ENCODE measurements at regions not wholly inside any gene's neighbourhood (a gene's known extent, or its start where the extent isn't known, plus 50 kb on each side); places are given as distances from the start of the nearest gene placed in this dataset.
A peak's percentile ranks its signal among the peaks of the same experiment; 100 is the strongest.

DNA sequence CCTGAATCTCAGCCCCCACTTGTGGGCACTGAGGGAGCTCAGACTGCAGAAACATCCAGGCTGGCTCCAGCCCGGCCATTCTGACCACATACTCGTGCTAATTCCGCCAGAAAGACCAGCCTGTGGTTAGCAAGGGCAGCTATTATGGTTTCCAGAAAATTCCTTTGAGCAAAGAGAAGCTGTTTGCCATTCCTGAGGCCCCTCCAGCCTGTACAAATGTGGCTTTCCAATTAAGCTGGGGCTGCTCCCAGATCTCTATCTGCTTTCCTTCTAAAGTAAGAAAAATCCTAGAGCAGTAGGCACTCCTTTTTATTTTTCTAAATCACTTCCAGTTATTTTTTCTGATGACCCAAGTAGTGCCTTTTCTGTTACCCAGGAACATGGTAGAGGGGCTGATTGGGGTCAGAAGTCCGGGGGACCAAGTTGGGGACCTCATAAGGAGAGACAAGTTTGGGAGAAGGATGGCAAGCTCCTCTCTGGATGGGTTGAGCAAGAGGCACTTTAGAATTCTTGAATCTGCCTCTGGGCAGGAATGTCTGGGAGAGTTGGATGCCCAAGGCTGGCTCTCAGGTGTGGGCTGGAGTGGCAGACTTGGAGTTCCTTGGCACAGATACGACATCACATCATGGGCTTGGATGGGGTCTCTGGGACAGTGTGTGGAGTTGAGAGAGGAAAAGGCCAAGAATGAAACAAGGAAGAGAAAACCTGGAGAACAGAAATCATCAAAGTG is 83.3 kb upstream of the TNRC6C start:
- DNase-seq: no peak

DNA sequence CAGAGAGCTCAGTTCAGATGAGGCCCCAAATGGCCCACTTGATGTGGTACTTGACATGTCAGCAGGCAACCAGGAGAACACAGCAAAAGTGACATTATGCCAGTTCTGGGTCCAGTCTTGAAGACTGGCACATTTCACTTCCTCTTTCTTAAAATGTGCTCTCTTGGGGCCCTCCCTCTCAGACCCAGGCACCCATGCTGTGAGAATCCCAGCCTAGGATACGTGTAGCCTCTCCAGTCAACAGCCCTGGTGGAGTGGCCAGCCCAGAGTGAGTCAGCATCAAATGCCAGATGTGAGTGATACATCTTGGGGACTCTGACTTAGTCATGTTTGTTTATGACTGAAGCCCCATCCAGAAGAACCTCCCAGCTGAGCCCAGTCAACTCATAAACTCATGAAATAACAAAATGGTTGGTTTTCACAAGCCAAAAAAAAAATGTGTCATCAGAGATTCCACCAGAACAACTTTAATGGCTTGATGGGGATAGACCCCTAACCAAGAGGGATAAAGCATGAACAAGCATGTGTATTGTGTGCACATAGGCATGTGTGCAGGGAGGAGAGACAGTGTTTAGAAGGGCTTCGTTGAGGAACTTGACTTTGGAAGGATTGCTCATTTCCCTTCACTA is 82.5 kb upstream of the TNRC6C start:
- no peak for DNase-seq

DNA sequence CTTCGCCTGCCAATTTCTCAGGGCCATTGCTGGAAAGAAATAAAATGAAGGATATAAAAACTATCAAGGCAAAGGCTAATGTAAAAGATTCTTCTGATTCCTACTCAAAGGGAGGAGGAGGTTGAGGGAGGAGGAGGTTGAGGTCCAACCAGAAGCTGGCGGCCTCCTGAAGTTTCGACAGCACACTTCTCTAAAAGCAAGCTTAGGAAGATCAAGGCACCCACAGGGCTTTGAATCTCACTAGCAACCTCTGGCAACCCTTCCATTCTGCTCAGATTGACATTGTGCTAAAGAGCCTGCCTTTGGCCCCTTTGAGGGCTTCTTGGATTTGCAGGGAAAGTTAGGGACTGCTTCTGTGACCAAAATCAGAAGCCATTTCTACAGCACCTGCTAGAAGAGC is 81.5 kb upstream of the TNRC6C start:
- no peak for DNase-seq

DNA sequence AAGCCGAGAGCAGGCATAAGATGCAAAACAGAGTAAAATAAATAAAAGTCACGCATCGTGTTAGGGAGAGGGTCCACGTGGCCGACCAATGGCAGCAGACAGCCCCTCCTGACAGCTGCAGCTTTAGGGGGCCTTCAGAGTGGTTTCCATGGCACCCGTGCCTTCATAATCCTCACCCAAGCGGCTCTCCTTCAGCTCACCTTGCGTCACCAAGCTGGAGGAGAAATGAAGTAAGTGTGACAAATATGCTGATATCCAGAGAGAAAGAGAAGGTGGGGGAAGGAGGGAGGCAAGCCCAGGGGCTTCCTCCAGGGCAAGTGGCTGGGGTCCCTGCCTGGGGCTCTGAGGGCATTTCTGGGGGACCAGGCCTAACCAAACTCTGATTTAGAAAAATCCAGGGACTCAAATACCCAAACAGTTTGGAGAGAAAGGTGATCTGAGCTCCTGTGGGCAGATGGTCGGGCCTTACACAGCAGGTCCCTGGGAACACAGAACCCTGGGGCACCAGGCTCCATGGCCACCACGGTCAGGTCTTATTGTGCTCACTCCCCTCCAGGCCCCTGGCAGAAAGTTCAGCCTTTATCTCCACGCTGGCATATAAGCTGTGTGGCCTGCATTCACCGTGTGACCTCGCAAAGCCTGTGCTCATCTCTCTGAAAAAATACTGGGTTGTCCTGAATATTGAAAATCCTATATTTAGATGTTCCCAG is 80.7 kb upstream of the TNRC6C start:
- no peak for DNase-seq

GRCh38 chr17:77879226-77879895 is 79.1 kb upstream of the TNRC6C start:
- DNase-seq: no peak

- no peak for DNase-seq
These were observed 78.6 kb upstream of the TNRC6C start for GRCh38 chr17:77879896-77880280.

- DNase-seq: no peak
These were observed 77.6 kb upstream of the TNRC6C start for GRCh38 chr17:77880711-77881450.

GRCh38 chr17:77881545-77881944 is 77.0 kb upstream of the TNRC6C start:
- DNase-seq: no peak

DNA sequence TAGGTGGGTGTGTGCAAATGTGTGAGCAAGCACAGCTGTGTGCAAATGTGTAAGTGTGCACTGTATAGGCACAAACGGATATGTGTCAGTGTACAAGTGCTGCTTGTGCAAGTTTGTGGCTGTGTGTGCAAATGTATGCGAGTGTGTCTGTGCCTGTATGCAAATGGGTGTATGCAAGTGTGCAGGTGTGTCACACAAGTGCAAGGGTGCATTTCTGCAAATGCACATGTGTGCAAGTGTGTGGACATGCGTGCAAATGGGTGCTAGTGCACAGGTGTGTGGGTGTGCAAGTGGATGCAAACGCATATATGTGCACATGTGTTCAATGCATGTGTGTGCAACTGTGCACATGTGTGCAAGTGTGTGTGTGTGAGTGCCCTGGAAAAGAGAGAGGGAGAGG is 76.5 kb upstream of the TNRC6C start:
- no peak for DNase-seq

DNA sequence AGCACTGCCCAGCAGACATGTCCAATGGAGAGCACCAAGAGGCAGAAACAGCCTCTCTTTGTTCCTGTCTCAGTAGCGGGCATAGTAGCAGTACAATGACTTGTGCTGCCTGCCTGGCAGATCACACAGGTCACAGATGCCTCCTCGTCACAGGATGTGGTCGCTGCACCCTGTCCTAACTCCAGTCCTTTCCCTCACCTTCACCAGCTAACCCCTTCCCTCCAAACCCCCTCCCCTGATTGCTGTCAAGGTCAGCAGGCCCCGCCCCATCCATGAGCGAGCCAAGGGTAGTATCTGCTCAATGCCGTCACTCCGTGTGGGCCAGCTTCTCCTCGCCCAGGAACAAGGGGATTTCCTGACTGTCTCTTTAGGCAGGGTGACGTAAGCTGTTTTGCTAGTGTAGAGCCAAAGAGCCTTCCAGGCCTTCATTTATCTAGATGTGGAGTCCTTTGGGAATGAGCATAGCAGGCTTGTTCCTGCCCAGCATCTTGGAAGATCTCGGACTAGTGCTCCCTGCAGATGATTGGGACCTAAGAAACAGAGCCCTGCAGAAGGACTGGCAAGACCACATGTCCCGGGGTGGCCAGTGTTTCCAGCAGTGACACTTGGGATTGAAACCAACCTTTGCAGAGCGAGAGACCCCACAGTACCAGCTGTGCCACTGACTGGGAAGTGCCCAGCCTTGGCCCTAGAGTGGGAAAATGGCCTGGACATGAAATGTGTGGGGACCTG is 75.9 kb upstream of the TNRC6C start:
- no peak for DNase-seq

- no peak for DNase-seq
These were observed 75.3 kb upstream of the TNRC6C start for GRCh38 chr17:77883213-77883650.

GRCh38 chr17:77884019-77884418 is 74.5 kb upstream of the TNRC6C start:
- DNase-seq: peak; percentile 86

DNA sequence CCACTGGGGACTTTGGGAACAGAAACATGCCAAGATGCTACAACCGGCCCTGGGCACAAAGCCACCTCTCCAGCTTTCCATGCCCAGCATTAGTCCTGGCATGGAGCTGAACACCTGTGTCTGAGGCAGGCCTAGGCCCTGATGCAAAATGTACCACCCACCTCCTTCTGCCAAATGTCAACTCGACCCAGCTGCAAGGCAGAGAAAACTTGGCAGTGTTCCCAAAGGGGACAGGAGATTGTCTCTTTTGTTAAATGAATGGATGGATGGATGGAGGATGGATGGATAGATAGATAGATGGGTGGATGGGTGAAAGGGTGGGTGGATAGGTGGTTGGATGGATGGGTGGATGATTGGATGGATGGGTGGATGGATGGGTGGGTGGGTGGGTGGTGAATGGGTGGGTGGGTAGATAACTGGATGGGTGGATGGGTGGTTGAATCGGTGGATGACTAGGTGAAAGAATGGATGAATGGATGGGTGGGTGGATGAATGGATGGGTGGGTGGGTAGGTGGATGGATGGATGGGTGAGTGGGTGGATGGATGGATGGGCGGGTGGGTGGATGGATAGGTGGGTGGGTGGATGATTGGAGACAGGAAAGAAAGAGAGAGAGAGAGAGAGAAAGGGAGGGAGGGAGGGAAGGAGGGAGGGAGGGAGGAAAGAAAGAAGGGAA is 73.4 kb upstream of the TNRC6C start:
- DNase-seq: no peak

DNA sequence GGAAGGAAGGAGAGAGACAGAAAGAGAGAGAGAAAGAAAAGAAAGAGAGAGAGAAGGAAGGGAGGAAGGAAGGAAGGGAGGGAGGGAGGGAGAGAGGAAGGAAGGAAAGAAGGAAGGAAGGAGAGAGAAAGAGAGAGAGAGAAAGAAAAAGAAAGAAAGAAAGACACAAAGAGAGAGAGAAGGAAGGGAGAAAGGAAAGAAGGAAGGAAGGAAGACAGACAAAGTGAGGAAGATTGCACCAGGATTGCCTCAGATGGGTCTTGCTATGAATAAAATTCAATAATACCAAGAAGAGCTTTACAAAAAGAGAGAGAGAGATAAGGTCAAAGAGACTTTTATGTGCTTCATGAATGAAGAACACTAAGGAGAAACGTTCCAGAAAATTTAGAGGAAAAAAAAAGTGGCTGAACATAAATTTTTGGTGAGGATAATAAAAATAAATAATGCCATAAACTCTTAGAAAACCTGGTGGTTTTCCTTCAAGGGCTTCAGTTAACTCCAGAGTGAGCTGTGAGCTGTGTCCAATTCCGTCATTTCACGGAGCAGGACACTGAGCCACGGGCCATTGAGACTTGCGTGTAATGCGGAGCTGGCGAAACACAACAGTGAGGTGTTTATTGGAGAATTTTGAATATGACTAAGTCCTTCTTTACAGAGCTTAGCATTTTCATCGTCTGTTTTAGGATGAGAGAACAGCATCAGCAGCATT is 72.7 kb upstream of the TNRC6C start:
- no peak for DNase-seq

- DNase-seq: no peak
These were observed 72.1 kb upstream of the TNRC6C start for GRCh38 chr17:77886387-77886728.

DNA sequence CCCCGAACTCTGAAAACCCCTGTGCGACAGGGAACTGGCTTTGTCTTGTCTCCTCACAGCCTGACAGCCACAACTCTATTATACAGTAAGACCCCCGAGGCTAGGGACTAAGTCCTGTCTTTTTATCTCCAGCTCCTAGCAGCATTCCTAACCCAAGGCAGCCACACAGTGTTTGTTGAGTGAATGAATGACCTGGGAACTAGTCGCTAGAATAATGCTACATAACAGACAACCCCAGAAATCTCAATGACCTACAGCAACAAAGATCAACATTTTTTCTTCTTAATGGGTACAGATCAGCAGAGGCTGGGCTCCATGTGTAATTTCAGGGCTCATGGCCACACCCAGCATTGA is 71.4 kb upstream of the TNRC6C start:
- no peak for DNase-seq

DNA sequence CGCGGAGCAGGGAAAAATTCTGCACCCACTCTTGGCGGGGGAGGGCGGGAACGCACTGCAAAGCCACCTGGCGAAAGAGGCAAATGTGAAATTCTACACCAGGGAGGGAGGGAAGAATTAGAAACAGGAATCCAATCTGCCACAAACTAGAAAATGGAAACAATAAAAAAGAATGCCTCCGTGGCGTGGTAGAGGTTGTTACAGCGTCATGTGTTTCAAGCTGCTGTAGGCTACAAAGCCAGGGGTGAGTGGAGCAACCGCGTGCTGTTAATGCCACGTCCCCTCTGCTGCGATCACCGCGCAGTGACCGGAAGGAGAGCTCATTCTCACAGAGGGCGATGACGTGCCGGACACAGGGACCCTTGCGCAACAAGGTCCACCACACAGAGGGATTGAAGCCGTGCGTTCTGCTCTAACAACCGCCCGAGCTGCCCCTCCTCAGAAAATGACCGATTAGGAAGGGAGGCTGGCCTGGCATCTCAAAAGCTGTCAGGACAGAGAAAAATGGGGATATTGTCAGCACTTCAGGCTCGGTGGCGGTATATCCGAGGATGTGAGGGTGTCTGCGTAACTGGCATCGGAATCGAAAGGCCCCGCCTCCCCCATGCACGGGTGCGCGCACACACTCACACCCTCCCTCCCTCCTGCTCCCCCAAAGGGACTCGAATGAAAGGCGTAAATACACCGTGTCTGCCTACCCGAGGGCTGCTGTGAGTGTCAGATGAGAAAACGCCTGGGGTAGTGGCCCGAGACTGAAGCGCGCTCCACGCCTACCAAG is 70.8 kb upstream of the TNRC6C start:
- peak; percentile 58 for DNase-seq

GRCh38 chr17:77888242-77889134 is 70.0 kb upstream of the TNRC6C start:
- no peak for DNase-seq

- no peak for DNase-seq
These were observed 69.4 kb upstream of the TNRC6C start for GRCh38 chr17:77889135-77889505.

Data from occipital lobe (tissue), 1 donor.